HG03460 (cell line): ENCODE measurements at regions not wholly inside any gene's neighbourhood (a gene's known extent, or its start where the extent isn't known, plus 50 kb on each side); places are given as distances from the start of the nearest gene placed in this dataset.
"Not testable (repeated sequence)": the region's sequence is repeated elsewhere in the genome, so short reads cannot be mapped to it uniquely, and the experiment has no call there.

Experiments used
- ATAC-seq: cut with Tn5 transposase; IDR thresholded peaks from one replicate; pipeline ENCODE4 v1.9.1; 2021; ENCODE audit not compliant: unreplicated experiment

- ATAC-seq = no peak
These were observed 772.3 kb downstream of the SI start for GRCh38 chr3:164306042-164306441.

- ATAC-seq = no peak
These were observed 774.4 kb downstream of the SI start for GRCh38 chr3:164303894-164304293.

DNA sequence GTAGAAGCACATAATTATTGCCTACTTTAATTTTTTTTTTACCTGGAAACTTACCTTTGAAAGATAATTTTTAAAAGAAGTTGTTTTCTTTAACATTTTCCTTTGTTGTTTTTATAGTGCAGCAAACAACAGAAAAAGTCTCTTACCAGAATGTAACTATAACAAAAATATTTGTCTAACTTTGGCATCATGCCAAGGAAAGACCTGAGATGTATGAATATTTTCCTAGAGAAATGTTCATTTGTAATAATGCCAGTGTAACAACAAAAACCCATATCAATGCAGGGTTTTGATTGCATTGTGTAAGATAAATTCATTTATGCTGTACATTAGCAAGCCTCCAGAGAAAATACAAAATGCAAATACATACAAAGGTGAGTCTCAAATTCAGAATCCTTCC, 775.7 kb downstream of the SI start:
- ATAC-seq = no peak

DNA sequence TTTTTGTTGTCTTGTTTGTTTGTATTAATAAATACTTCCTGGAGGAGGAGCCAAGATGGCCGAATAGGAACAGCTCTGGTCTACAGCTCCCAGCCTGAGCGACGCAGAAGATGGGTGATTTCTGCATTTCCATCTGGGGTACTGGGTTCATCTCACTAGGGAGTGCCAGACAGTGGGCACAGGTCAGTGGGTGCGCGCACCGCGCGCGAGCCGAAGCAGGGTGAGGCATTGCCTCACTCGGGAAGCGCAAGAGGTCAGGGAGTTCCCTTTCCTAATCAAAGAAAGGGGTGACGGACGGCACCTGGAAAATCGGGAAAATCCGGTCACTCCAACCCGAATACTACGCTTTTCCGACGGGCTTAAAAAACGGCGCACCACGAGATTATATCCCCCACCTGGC, 786.8 kb downstream of the SI start:
- not testable (repeated sequence) for ATAC-seq

DNA sequence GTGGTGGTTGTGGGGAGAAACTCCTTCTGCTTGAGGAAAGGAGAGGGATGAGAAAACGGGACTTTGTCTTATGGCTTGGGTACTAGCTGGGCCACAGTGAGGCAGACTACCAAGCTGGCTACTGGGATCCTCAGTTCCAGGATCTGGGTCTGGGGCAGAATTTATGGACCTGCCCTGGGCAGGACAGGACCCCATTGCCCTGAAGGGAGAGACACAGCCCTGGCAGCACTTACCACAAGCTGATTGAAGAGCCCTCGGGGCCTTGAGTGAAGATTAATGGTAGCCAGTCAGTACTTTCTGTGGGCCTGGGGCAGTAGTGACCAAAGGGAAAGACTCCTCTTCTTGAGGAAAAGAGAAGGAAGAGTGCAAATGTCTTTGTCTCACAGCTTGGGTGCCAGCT, 799.7 kb downstream of the SI start:
- ATAC-seq = no peak

- ATAC-seq = no peak
These were observed 811.2 kb downstream of the SI start for GRCh38 chr3:164267053-164267452.

DNA sequence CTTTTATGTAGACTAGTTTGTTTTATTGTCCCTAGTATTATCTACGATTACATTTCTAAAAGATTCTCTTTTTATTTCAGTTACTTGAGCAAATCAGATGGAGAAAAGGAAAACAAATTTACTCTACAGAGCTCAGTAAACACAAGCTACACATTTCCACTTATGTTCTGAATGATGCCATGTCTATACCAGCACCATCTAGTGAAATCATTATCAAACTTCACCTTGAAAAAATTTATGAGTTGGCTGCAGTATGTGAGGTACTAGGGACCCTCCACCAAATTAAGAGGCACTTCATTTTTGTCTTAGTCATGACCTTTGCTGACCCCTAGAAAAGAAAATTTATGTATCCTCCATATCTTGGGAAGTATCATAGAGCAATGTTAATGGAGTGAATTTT, 827.4 kb downstream of the SI start:
- no peak for ATAC-seq

DNA sequence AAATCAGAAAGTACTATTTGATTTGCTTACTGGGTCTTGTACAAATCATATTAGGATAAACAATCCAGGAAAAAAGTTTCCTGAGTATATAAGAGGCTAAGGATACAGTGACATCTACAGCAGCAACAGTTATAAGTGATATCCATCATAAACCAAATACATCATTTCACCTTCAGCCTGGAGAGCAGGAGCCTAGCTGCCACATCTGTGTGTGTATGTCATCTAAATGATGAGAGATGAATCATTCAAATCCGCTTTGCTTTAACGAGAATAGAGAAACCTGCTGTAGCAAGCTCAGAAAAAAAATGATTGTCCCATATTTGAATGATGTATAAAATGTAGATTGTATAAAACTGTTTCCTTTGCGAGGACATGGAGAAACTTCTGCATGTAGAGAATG, 841.4 kb downstream of the SI start:
- no peak for ATAC-seq

DNA sequence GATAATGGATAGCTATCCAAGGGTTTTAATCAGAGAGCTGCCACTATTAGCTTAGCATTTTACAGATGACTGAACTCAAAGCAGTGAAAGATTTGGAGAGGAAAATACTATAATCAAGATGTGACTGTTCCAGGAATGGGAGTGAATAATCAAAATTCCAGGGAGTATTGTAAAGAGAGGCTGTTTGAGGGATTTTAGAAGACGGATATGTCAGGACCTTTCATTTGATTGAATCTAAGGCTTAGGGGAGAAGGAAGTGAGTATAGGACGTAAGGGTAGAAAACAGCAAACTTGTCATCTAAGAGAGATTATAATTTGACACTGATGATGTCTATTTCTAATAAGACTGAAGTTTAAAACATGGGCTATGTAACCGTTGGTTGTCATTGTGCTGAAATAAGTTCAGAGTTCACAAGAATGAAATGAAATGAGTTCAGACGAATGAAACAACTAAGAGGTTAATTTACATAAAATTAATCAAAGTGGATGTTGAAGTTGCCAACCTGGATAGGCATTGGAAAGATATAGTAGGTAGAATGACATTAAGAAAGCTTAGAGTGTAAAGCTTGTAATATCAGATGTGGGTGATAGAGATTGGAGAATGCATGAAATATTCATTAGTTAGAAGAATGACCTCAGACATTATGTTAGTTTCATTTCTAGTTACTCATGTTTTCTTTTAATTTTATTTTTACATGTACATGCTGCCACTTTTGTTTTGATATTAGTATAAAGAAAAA, 842.8 kb downstream of the SI start:
- no peak for ATAC-seq

DNA sequence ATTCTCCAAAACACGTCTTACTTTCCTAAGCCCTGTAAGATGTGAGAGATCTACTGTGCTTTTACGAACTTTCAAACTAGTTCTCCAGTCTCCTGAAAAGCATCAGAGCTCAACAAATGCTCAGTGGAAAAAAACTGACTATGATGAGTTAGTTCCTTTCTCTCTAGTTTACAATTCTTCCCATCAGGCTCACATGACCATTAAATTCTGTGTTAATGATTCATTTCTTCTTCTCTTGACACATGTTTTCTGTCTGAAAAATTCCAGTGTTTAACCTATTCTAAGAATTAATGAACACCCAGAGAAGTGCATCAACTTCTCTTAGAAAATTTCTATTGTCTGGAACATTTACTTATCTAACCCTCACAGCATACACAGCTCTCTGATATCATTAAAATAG, 844.3 kb downstream of the SI start:
- no peak for ATAC-seq

DNA sequence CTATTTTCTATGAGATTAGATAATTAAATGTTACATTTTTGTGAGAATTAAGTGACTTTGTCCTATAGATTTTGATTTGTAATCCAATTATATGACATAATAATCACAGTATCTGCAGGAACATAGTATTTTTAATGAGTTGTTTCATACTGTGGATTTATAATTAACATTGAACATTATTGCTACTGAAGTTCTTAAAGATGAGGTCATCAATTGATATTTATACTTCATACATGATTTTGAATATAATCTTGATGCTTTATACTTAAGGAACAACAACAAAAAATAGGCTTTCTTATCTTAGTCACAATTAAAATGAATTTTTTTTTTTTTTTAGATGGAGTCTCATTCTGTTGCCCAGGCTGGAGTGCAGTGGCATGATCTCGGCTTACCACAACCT, 846.6 kb downstream of the SI start:
- ATAC-seq = no peak

DNA sequence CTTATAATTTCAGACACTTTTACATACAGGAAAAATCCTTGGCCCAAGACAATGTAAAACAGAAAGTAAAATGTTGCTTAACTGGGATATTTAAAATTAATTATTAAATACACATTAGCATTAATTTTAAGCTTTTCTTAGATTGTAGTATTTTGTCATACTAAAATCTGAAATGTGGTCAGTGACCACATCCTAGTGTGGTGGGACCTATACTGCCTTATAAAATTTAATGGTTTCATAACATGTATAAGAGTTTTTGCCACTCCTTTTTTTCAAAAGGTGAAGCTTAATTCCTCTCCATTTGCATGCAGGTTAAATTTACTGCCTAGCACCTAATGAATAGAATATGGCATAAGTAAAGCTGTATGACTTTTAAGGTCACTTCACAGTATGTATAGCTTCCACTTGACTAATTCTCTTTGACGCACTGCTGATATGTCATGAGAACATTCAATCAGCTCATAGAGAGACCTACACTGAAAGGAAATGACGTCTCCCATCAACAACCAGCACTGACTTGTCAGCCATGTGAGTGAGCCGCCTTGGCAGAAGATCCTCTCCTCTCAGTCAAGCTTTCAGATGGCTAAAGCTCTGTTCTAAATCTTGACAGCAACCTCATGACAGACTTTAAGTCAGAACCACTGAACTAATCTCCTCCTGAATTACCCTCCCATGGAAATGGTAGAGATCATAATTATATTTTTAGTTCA, 847.8 kb downstream of the SI start:
- ATAC-seq = no peak

GRCh38 chr3:164224126-164224525, 854.2 kb downstream of the SI start:
- ATAC-seq = no peak

DNA sequence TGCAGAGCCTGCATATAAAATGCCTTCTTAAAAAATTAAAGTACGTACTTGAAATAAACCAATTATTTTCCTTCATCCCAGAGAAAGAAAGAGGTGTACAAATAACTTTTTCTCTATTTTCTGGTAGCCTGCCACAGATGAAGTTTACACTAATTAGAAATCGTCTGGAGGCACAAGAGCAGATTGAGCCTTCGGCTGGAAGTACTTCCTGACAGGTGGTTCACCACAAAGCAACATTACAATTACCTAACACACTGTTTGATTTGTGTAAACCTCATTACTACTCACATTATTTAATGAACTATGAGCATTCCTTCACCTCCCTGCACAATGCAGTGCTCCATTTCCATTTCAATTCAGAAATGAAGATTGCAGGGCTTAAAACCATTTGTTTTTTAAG, 856.1 kb downstream of the SI start:
- no peak for ATAC-seq

GRCh38 chr3:164221297-164221696, 857.0 kb downstream of the SI start:
- ATAC-seq = no peak

DNA sequence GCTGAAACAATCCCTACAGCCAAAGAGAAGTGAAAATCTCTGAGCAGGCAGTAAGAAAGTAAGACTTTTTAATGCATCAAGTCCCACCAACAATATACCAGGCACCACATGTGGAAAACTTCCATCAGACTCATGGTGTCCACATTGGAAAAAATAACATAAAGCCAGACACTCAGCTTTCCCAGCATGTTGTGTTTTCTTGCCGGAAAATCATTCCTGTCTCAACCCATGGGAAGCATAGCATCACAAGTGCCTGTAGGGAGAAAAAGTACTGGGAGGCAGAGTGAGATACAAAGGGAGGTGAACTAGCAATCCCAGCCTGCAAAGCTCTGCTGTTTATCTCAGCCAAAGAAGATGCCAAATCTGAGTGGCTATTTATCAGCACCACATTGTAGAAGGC, 868.9 kb downstream of the SI start:
- ATAC-seq = no peak

GRCh38 chr3:164208821-164209220, 869.5 kb downstream of the SI start:
- ATAC-seq = no peak

DNA sequence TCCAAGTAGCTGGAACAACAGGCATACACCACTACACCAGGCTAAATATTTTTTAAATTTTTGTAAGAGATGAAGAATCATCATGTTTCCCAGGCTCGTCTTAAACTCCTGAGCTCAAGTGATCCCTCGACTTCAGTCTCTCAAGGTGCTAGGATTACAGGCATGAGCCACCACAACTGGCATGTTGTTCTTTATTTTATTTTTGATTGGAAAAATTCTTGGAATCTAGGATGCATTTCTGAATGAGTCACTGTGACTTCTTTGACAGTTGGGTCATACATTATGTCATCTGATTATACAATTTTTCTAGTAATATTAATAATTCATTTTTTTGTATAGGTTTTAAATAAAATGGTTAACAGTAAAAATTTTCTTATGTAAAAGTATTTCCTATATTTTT, 870.2 kb downstream of the SI start:
- no peak for ATAC-seq

GRCh38 chr3:164200053-164200823, 878.1 kb downstream of the SI start:
- ATAC-seq = no peak

- no peak for ATAC-seq
These were observed 881.8 kb downstream of the SI start for GRCh38 chr3:164196477-164196876.

- ATAC-seq = no peak
These were observed 883.5 kb downstream of the SI start for GRCh38 chr3:164194842-164195241.

GRCh38 chr3:164192974-164193373, 885.3 kb downstream of the SI start:
- ATAC-seq = no peak
